ENCODE measurements at regions not wholly inside any gene's neighbourhood (a gene's known extent, or its start where the extent isn't known, plus 50 kb on each side); places are given as distances from the start of the nearest gene placed in this dataset.

- TF ChIP-seq CTCF (conservative IDR thresholded peaks at IDR 0.05) (no peak), EZH2 (IDR thresholded peaks at IDR 0.05; ENCODE audit: low read depth) (no peak)
These were observed 67.7 kb upstream of the ITGA4 start for GRCh38 chr2:181389524-181389923.
